Duodenal mucosa (tissue), 2 donors: ENCODE measurements at regions not wholly inside any gene's neighbourhood (a gene's known extent, or its start where the extent isn't known, plus 50 kb on each side); places are given as distances from the start of the nearest gene placed in this dataset.

Experiments used
- H3K27ac ChIP-seq: one replicate; pipeline ENCODE4 v1.7.0; 2013; ENCODE audit warnings: low read depth, low read length
- H3K27me3 ChIP-seq, 2 donors: one replicate each; pipeline ENCODE4 v1.7.0; 2013; ENCODE audit warnings: low read length in 2 of 2, control low read depth in 1 of 2; ENCODE audit not compliant: insufficient read depth in 2 of 2, control insufficient read depth in 1 of 2
- H3K36me3 ChIP-seq, 2 donors: one replicate each; pipeline ENCODE4 v1.7.0; 2013; ENCODE audit warnings: low read length in 2 of 2, control low read depth in 1 of 2; ENCODE audit not compliant: insufficient read depth in 2 of 2, control insufficient read depth in 1 of 2
- H3K4me1 ChIP-seq, 2 donors: one replicate each; pipeline ENCODE4 v1.7.0; 2013; ENCODE audit warnings: low read length in 2 of 2, control low read depth in 1 of 2; ENCODE audit not compliant: insufficient read depth in 2 of 2, control insufficient read depth in 1 of 2
- H3K4me3 ChIP-seq, 2 donors: one replicate each; pipeline ENCODE4 v1.7.0; 2013; ENCODE audit warnings: low read length in 2 of 2, low read depth in 1 of 2
- H3K9ac ChIP-seq, 2 donors: one replicate each; pipeline ENCODE4 v1.7.0; 2013; ENCODE audit warnings: low read length in 2 of 2, low read depth in 1 of 2
- H3K9me3 ChIP-seq, 2 donors: one replicate each; pipeline ENCODE4 v1.7.0; 2013; ENCODE audit warnings: low read length in 2 of 2, control low read depth in 1 of 2; ENCODE audit not compliant: control insufficient read depth in 1 of 2

DNA sequence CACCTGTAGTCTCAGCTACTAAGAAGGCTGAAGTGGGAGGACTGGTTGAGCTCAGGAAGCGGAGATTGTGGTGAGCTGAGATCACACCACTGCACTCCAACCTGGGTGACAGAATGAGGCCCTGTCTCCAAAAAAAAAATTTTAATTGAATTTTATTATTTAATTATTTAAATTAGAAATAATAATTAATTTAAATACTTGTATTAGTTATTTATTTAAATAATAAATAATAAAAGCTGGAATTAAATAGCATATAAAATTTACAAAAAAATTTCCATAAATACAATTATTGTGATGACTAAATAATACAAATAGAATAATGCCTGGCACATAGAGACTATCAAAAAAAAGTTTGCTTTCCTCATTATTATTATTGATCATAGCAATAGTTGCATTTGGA lies 371.5 kb downstream of the KCNA4 start:
- Histone ChIP-seq H3K9me3 (peaks cover 6 to 8% of the 10 kb centered on the region in 2 donors), H3K27ac (no peak overlapping the region), H3K4me3 (no peak overlapping the region), H3K9ac (no peak overlapping the region), H3K36me3 (no peaks in the 10 kb centered on the region), H3K4me1 (no peaks in the 10 kb centered on the region), H3K27me3 (no peaks in the 10 kb centered on the region)

DNA sequence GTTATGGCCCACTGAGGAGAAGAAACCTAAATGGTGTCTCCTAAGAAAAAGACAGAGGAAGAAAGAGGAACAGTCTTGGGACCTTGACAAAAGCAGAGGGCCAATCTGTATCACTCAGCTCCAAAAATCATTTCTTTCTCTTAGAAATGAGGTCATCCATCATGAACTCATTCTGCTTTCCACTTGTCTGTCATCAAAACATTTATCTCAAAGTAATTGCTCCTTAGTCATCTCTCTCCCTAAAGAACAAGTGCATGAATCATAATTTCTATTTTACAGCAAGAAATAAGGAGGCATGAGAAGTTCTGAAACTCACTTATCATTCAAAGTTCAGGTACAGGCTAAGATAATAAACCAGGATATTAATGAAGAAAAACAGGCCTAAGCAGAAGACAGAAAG lies 375.6 kb downstream of the KCNA4 start:
- no peaks in the 10 kb centered on the region for H3K27me3 ChIP-seq
- peaks cover 0 to 6% of the 10 kb centered on the region in 2 donors for H3K9me3 ChIP-seq
- no peak overlapping the region for H3K27ac ChIP-seq
- no peaks in the 10 kb centered on the region for H3K36me3 ChIP-seq
- H3K4me3 ChIP-seq, result no peak overlapping the region
- H3K4me1 ChIP-seq, result no peaks in the 10 kb centered on the region
- H3K9ac ChIP-seq, result no peak overlapping the region

DNA sequence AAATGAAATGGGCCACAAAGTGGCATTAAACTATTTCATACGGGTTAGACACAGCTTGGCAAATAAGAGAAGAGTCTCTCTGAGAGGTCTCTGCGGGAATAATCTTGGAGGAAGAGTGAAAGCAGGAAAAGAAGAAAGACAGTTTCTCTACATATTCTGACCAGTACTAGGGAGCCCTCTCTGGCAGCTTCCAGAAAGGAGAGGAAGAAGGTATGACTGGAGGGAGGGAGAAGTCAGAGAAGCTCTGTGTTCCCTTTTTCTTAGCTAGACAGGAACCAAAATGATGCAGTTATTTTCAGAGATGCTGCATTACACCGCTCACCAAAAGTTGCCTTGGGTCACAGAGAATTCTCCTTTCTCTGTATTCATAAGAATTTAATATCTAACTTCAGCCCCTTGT lies 382.1 kb downstream of the KCNA4 start:
- Histone ChIP-seq H3K27me3 (no peaks in the 10 kb centered on the region), H3K36me3 (no peaks in the 10 kb centered on the region), H3K27ac (no peak overlapping the region), H3K9ac (no peak overlapping the region), H3K4me3 (no peak overlapping the region), H3K4me1 (no peaks in the 10 kb centered on the region), H3K9me3 (peaks cover 0 to 1% of the 10 kb centered on the region in 2 donors)

DNA sequence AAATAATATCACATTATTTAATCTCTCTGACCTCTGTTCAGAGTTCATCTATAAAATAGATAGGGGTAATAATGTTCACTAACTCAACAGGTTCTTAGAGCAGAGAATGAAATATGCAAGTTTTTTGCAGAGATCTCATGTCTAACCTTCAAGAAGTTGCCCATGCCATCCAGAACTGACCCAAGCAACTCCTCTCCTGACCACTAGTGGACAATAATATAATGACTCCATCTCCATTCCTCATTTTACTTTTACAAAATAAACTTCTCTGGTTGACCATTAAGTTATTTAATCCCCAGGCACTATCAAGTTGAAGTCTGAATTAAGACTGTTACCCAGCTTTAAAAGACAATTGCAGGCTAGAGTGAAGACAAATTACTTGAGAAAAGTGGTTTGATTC lies 382.6 kb downstream of the KCNA4 start:
- peaks cover 0 to 1% of the 10 kb centered on the region in 2 donors for H3K9me3 ChIP-seq
- no peak overlapping the region for H3K27ac ChIP-seq
- H3K4me1 ChIP-seq, result no peaks in the 10 kb centered on the region
- H3K4me3 ChIP-seq, result no peak overlapping the region
- H3K9ac ChIP-seq, result no peak overlapping the region
- no peaks in the 10 kb centered on the region for H3K36me3 ChIP-seq
- no peaks in the 10 kb centered on the region for H3K27me3 ChIP-seq

DNA sequence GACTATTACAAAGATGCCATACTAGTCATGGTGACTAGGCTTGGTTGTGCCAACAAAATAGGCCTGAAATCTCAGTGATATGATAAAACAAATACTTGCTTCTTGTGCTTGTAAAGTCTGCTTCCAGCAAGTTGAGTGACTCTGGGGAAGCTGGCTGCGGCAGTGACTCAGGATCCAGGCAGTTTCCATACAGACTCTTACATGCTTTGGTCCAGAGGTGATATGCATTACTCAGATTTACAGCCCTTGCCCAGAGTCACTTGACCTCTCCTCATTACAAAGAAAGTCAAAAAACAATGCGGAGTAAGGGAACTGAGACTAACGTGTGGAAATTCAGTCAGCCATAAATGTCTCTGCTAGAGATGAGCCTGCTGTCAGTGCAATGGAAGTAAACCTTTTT lies 387.5 kb downstream of the KCNA4 start:
- H3K9ac ChIP-seq, result no peak overlapping the region
- no peak overlapping the region for H3K27ac ChIP-seq

DNA sequence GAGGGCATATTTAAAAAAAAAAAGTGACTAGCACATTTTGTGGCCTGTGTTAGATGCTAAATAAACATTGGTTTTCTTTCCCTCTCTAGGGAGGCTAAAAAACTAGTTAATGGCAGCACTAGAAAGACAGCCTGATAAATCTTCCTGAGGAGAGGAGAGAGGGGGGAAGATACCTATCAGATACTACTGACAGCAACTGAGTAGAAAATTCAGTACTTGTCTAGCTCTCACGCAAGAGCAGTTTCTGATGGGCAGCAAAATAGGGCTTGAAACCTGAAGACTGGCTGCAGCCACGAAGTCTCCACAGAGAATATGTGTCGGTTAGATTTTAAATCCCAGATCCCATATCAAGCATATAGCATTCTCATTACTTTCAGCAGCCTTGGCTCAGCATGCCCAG lies 388.2 kb downstream of the KCNA4 start:
- H3K27ac ChIP-seq, result no peak overlapping the region
- H3K36me3 ChIP-seq, result no peaks in the 10 kb centered on the region
- H3K27me3 ChIP-seq, result no peaks in the 10 kb centered on the region
- no peak overlapping the region for H3K9ac ChIP-seq
- no peaks in the 10 kb centered on the region for H3K4me1 ChIP-seq
- H3K4me3 ChIP-seq, result no peak overlapping the region
- H3K9me3 ChIP-seq, result peaks cover 1 to 4% of the 10 kb centered on the region in 2 donors

More for the DNA sequence above, 387.5 kb downstream of the KCNA4 start:
- Histone ChIP-seq H3K36me3 (no peaks in the 10 kb centered on the region), H3K9me3 (peaks cover 1 to 4% of the 10 kb centered on the region in 2 donors), H3K4me3 (no peak overlapping the region), H3K4me1 (no peaks in the 10 kb centered on the region), H3K27me3 (no peaks in the 10 kb centered on the region)

DNA sequence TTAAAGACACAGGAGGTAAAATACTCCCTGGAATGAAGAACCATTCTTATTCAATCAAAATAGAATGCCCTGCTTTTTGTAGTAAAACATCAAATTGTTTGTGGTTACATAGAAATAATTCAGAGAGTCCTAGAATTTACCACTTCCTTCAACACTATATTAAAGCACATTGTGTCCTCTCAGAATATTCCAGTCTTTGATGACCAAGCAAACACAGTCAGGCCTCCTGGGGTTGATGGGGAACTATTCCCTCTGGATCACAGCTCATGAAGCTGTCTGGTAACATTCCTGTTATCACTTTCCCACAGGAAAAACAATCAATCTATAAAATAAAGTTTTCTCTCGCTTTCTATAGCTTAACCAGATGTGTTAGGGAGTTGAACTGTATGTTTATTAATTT lies 389.3 kb downstream of the KCNA4 start:
- Histone ChIP-seq H3K36me3 (no peaks in the 10 kb centered on the region), H3K9me3 (peaks cover 2 to 4% of the 10 kb centered on the region in 2 donors), H3K27ac (no peak overlapping the region), H3K4me1 (no peaks in the 10 kb centered on the region), H3K27me3 (no peaks in the 10 kb centered on the region), H3K9ac (no peak overlapping the region), H3K4me3 (no peak overlapping the region)

DNA sequence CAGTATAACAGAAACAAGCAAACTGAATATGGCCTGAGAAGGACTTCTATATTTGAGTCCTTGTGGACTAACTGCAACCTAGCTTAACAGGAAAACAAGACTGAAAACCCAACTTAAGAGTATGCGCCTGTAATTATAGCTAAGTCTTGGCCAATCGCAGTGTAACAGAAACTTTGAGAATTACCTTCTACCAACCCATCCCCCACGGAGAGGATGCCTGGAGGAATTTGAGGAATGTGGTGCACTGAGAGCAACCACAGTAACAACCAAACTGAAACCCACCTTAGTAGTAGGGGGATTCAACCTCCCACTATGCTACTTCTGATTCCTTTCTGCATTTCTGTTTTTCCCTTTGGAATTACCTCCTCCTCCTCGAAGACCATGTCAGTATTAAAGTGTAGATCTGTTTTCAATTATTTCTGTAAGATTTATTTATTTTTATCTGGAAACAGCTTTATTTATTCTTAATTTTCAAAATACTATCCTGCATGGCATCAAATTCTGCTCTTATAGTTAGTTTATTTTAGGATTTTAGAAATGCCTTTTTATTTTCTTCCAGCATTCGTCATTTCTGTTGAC lies 393.6 kb downstream of the KCNA4 start:
- no peaks in the 10 kb centered on the region for H3K4me1 ChIP-seq
- no peaks in the 10 kb centered on the region for H3K27me3 ChIP-seq
- H3K36me3 ChIP-seq, result no peaks in the 10 kb centered on the region
- no peak overlapping the region for H3K4me3 ChIP-seq
- H3K9ac ChIP-seq, result no peak overlapping the region
- peaks cover 2 to 4% of the 10 kb centered on the region in 2 donors for H3K9me3 ChIP-seq
- H3K27ac ChIP-seq, result no peak overlapping the region

DNA sequence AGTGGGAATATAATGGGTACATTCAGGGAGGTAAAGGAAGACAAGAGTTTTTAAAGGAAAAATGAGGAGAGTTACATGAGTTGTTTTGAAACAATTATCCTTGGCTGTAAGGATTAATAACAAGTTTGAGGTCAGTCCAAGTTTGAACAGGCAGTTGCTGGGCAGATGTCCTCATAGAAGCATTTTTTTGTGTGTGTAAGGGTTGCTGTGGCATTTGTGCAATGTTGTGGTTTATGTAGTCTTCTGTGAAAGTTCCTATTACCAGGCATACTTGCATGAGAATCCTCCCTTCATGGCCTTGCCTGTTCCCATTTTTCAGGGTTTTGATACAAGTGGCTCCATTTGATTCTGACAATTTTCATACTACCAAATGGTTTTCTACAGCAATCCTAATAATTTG lies 400.2 kb downstream of the KCNA4 start:
- Histone ChIP-seq H3K4me3 (no peak overlapping the region), H3K27me3 (no peaks in the 10 kb centered on the region), H3K36me3 (no peaks in the 10 kb centered on the region), H3K9ac (no peak overlapping the region), H3K9me3 (peaks cover 4% of the 10 kb centered on the region in 2 donors), H3K4me1 (no peaks in the 10 kb centered on the region), H3K27ac (no peak overlapping the region)

DNA sequence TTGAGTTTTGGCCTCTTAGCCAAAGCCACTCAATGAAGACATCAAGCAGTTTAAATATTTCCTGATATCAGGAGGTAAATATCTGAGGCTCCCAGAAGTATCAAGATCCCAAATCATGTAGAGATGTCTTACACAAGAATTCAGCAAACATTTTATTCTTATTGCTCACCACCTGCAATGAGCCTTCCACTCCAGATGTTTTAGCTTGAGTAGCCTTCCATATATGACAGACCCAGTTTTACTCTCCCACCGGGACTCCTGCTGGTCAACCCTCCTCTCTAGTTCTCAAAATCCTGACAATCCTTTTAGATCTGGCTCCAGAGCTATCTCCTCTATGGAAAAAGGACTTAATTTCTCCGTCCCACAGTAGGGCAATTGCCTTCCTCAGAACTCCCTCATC lies 404.4 kb downstream of the KCNA4 start:
- Histone ChIP-seq H3K4me1 (no peaks in the 10 kb centered on the region), H3K9ac (no peak overlapping the region), H3K9me3 (peaks cover 4 to 6% of the 10 kb centered on the region in 2 donors), H3K27me3 (no peaks in the 10 kb centered on the region), H3K27ac (no peak overlapping the region), H3K4me3 (no peak overlapping the region), H3K36me3 (no peaks in the 10 kb centered on the region)
